GM12878 (cell line): ENCODE measurements at regions not wholly inside any gene's neighbourhood (a gene's known extent, or its start where the extent isn't known, plus 50 kb on each side); places are given as distances from the start of the nearest gene placed in this dataset.

Experiments
- ATAC-seq: fragments of 200-7000 bp; cut with Tn5 transposase; 3 replicates; pipeline ENCODE4 v1.9.1; 2020; ENCODE audit warnings: mild to moderate bottlenecking, moderate library complexity
- BruUV-seq: library from RNA; stranded (reverse); fragments of 400-500 nt; replicated peaks from 2 replicates; lab custom pipeline; 2021; lab: Mats Ljungman, UMichigan
- CTCF ChIA-PET: fragments of 300-600 bp; sonication (Branson Sonifier 250); formaldehyde crosslinking; extraction: SDS; loops from one replicate; lab custom pipeline; 2021; ENCODE audit warnings: inconsistent platforms; lab: Yijun Ruan, JAX
- POLR2A ChIA-PET: fragments of 350-600 bp; formaldehyde crosslinking; extraction: SDS; loops from one replicate; lab custom pipeline; 2021; ENCODE audit warnings: inconsistent platforms; lab: Charles Lee
- RAD21 ChIA-PET: fragments of 300-600 bp; sonication (Branson Sonifier 250); formaldehyde crosslinking; loops from one replicate; lab custom pipeline; 2023; ENCODE audit warnings: antibody characterized with exemption; ENCODE audit not compliant: unreplicated experiment; lab: Charles Lee
- SMC1A ChIA-PET: fragments of 300-600 bp; sonication (Branson Sonifier 250); formaldehyde crosslinking; loops from one replicate; lab custom pipeline; 2023; ENCODE audit not compliant: unreplicated experiment, uncharacterized antibody; lab: Charles Lee
- DNase-seq: peaks from one replicate; pipeline ENCODE4 v3.0.0-alpha.2; 2011; ENCODE audit warnings: low read depth, low spot score
- FAIRE-seq: peaks from 3 replicates; lab custom pipeline; 2011; peaks lifted over from hg19 to GRCh38; lab: Jason Lieb, UNC
- H2AFZ ChIP-seq: 2 replicates; pipeline ENCODE4 v1.6.0; 2011; ENCODE audit warnings: low read depth, low read length, control low read depth; ENCODE audit not compliant: control insufficient read depth
- H3K27ac ChIP-seq: 2 replicates; pipeline ENCODE4 v1.5.1; 2011; ENCODE audit warnings: control low read depth; ENCODE audit not compliant: control insufficient read depth, insufficient read depth
- H3K27me3 ChIP-seq, 2 experiments: replicated peaks in 1 of 2; 2 replicates each; pipeline versions ENCODE4 v1.6.0 to v1.6.1; 2011; ENCODE audit warnings: low read length in 1 of 2; ENCODE audit not compliant: control insufficient read depth in 2 of 2, insufficient read depth in 2 of 2
- H3K36me3 ChIP-seq, 2 experiments: 2 replicates each; pipeline ENCODE4 v1.5.1; 2011; ENCODE audit warnings: low read length in 1 of 2; ENCODE audit not compliant: control insufficient read depth in 2 of 2, insufficient read depth in 2 of 2
- H3K4me1 ChIP-seq: 2 replicates; pipeline ENCODE4 v1.6.1; 2011; ENCODE audit warnings: mild to moderate bottlenecking, low read length, moderate library complexity, mixed read lengths; ENCODE audit not compliant: control insufficient read depth, insufficient read depth
- H3K4me2 ChIP-seq: 2 replicates; pipeline ENCODE4 v1.6.0; 2011; ENCODE audit warnings: control low read depth; ENCODE audit not compliant: control insufficient read depth, insufficient read depth
- H3K4me3 ChIP-seq: fragments of 200-600 bp; sonication (generic); 2 replicates; pipeline ENCODE4 v1.5.1; 2016
- H3K79me2 ChIP-seq: 2 replicates; pipeline ENCODE4 v1.6.0; 2011; ENCODE audit warnings: low read length; ENCODE audit not compliant: control insufficient read depth, insufficient read depth
- H3K9ac ChIP-seq: 2 replicates; pipeline ENCODE4 v1.8.0; 2011; ENCODE audit warnings: low read length, control low read depth, mixed read lengths; ENCODE audit not compliant: control insufficient read depth, insufficient read depth
- H3K9me3 ChIP-seq: replicated peaks from 3 replicates; pipeline ENCODE4 v1.5.1; 2011; ENCODE audit warnings: mild to moderate bottlenecking, low read length; ENCODE audit not compliant: control insufficient read depth, insufficient read depth
- H4K20me1 ChIP-seq: 2 replicates; pipeline ENCODE4 v1.6.0; 2011; ENCODE audit not compliant: control insufficient read depth, insufficient read depth
- EED ChIP-seq: sonication (generic); IDR thresholded peaks from 2 replicates; pipeline ENCODE4 v1.6.1; 2016; ENCODE audit warnings: antibody characterized with exemption, low read depth
- ESRRA ChIP-seq: IDR thresholded peaks from 2 replicates; pipeline ENCODE4 v1.6.1; 2012; ENCODE audit warnings: mild to moderate bottlenecking, low read length, improper control_type of control experiment
- KAT2A ChIP-seq: conservative IDR thresholded peaks from 2 replicates; pipeline ENCODE4 v1.6.1; 2011; ENCODE audit warnings: low read depth, low read length; ENCODE audit not compliant: control insufficient read depth
- PAX5 ChIP-seq: IDR thresholded peaks from 2 replicates; pipeline ENCODE4 v1.6.1; 2011; ENCODE audit warnings: low read depth, low read length, borderline replicate concordance
- REST ChIP-seq: IDR thresholded peaks from 2 replicates; pipeline ENCODE4 v1.6.1; 2012; ENCODE audit warnings: mild to moderate bottlenecking, low read depth, low read length
- WGBS: methylation state at CpG from one replicate; pipeline ENCODE4 v1.1.6; 2016; ENCODE audit warnings: low lambda C conversion rate; ENCODE audit not compliant: insufficient replicate concordance, insufficient coverage; ENCODE audit errors: missing lambda C conversion rate; 5-methylcytosine and 5-hydroxymethylcytosine counted together
- in situ Hi-C: fragments of 300-500 bp; cut with MboI; formaldehyde crosslinking; loops from 9 replicates; pipeline ENCODE4 v1.14.3; 2018; ENCODE audit warnings: mixed read lengths
- intact Hi-C: fragments of 100-400 bp; cut with micrococcal nuclease; formaldehyde crosslinking; loops from one replicate; pipeline ENCODE4 v1.14.2; 2022; ENCODE audit not compliant: unreplicated experiment

GRCh38 chr17:79354173-79354820 lies 256.6 kb downstream of the RBFOX3 start:
- DNase-seq, result no peak
- Histone ChIP-seq H3K36me3 (no peaks in the 10 kb centered on the region), H3K79me2 (no peaks in the 10 kb centered on the region), H3K27me3 (peaks cover 2 to 3% of the 10 kb centered on the region in 2 experiments; a peak in 3 of 4 replicates), H3K4me1 (no peaks in the 10 kb centered on the region), H2AFZ (no peak overlapping the region), H3K4me3 (no peak overlapping the region), H3K9ac (no peak overlapping the region), H3K4me2 (no peak overlapping the region), H3K9me3 (peaks cover 11% of the 10 kb centered on the region; the same call in 2 of the 3 replicates), H3K27ac (no peak overlapping the region), H4K20me1 (no peaks in the 10 kb centered on the region)
- RAD21 ChIA-PET, result no interaction called here
- SMC1A ChIA-PET, result no interaction called here
- POLR2A ChIA-PET, result no interaction called here
- no TSS peak for BruUV-seq
- intact Hi-C loops (no loop called here), in situ Hi-C loops (no loop called here)
- no peak for TF ChIP-seq REST
- no peak for TF ChIP-seq EED
- TF ChIP-seq KAT2A, result no peak
- TF ChIP-seq PAX5, result no peak
- no peak for TF ChIP-seq ESRRA
- WGBS, result 47% methylated on average over 15 of the region's 15 CpGs
- no peak for FAIRE-seq
- no peak for ATAC-seq
- CTCF ChIA-PET, result interaction anchor here (0.6 kb wide), 1 partner anchor 47 kb away, joined by 3 read pairs; no protein-coding TSS in a partner anchor
